ENCODE measurements at regions not wholly inside any gene's neighbourhood (a gene's known extent, or its start where the extent isn't known, plus 50 kb on each side); places are given as distances from the start of the nearest gene placed in this dataset.
"Not testable (repeated sequence)": the region's sequence is repeated elsewhere in the genome, so short reads cannot be mapped to it uniquely, and the experiment has no call there.

DNA sequence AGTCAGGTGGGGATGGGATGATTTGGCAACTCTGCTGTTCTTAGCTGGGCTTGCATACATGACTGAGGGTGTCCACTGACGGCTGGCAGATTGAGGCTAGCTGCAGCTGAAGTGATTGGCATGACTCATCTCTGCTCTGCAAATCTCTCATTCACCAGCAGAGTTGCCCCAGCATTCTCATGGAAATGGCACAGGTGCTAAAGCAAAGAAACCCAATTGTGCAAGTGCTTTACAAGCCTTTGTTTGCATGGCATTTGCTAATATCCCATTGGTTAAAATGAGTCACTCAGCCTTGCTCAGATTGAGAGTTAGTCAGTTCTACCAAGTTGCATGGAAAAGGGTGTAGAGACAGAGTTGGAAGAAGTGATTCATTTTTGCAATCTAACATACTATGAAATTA is 389.7 kb upstream of the FAR2 start:
- Mint-ChIP-seq H3K4me3 (no peak overlapping the region), H3K27me3 (no peaks in the 10 kb centered on the region), H3K9me3 (no peaks in the 10 kb centered on the region), H3K36me3 (peaks cover 11% of the 10 kb centered on the region), H3K27ac (no peak overlapping the region), H3K4me1 (ENCODE audit: unreplicated experiment) (no peaks in the 10 kb centered on the region)
- no peak for DNase-seq (ENCODE audit: extremely low spot score, unreplicated experiment)
- TF ChIP-seq, protein P1, sequence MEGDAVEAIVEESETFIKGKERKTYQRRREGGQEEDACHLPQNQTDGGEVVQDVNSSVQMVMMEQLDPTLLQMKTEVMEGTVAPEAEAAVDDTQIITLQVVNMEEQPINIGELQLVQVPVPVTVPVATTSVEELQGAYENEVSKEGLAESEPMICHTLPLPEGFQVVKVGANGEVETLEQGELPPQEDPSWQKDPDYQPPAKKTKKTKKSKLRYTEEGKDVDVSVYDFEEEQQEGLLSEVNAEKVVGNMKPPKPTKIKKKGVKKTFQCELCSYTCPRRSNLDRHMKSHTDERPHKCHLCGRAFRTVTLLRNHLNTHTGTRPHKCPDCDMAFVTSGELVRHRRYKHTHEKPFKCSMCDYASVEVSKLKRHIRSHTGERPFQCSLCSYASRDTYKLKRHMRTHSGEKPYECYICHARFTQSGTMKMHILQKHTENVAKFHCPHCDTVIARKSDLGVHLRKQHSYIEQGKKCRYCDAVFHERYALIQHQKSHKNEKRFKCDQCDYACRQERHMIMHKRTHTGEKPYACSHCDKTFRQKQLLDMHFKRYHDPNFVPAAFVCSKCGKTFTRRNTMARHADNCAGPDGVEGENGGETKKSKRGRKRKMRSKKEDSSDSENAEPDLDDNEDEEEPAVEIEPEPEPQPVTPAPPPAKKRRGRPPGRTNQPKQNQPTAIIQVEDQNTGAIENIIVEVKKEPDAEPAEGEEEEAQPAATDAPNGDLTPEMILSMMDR (conservative IDR thresholded peaks at IDR 0.05), result no peak

DNA sequence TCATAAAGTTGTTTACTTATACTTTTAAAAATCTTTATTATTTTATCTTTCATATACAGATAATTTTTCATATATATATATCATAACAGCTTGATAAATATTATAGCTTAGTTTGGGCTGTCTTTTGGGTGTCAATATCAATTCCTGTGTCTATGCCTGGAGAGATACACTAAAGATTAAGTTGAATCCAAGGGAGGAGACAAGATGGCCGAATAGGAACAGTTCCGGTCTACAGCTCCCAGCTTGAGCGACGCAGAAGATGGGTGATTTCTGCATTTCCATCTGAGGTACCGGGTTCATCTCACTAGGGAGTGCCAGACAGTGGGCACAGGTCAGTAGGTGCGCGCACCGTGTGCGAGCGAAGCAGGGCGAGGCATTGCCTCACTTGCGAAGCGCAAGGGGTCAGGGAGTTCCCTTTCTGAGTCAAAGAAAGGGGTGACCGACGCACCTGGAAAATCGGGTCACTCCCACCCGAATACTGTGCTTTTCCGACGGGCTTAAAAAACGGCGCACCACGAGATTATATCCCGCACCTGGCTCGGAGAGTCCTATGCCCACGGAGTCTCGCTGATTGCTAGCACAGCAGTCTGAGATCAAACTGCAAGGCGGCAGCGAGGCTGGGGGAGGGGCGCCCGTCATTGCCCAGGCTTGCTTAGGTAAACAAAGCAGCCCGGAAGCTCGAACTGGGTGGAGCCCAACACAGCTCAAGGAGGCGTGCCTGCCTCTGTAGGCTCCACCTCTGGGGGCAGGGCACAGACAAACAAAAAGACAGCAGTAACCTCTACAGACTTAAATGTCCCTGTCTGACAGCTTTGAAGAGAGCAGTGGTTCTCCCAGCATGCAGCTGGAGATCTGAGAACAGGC is 388.8 kb upstream of the FAR2 start:
- H3K36me3 Mint-ChIP-seq, result peaks cover 11% of the 10 kb centered on the region
- not testable (repeated sequence) for H3K27me3 Mint-ChIP-seq; H3K4me1 Mint-ChIP-seq (ENCODE audit: unreplicated experiment); H3K27ac Mint-ChIP-seq; H3K9me3 Mint-ChIP-seq; DNase-seq (ENCODE audit: extremely low spot score, unreplicated experiment); H3K4me3 Mint-ChIP-seq

DNA sequence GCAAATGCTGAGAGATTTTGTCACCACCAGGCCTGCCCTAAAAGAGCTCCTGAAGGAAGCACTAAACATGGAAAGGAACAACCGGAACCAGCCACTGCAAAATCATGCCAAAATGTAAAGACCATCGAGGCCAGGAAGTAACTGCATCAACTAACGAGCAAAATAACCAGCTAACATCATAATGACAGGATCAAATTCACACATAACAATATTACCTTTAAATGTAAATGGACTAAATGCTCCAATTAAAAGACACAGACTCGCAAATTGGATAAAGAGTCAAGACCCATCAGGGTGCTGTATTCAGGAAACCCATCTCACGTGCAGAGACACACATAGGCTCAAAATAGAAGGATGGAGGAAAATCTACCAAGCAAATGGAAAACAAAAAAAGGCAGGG is 387.2 kb upstream of the FAR2 start:
- H3K36me3 Mint-ChIP-seq, result not testable (repeated sequence)

DNA sequence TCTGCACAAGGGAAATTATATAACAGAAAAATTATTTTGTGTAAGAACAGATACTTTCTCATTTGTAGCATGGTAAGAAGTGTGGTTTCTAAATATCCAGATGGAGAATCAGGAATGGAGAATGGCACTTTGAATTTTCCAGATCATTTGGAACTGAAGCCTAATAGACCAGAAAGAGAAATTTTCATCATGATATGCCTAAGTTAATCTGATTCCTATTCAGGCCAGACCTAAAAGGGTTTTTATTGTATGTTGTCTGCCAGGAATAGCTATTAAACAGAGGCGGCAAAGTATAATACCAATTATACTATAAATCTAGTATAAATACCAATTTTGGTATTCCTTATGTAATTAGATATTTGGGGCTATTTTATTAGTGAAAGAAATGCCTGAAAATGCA is 382.7 kb upstream of the FAR2 start:
- TF ChIP-seq, protein P1 (conservative IDR thresholded peaks at IDR 0.05), result no peak
- Mint-ChIP-seq H3K4me1 (ENCODE audit: unreplicated experiment) (no peaks in the 10 kb centered on the region), H3K9me3 (no peaks in the 10 kb centered on the region), H3K4me3 (no peak overlapping the region), H3K27ac (no peak overlapping the region), H3K36me3 (no peaks in the 10 kb centered on the region), H3K27me3 (no peaks in the 10 kb centered on the region)
- DNase-seq (ENCODE audit: extremely low spot score, unreplicated experiment), result no peak

More for the DNA sequence above, 387.2 kb upstream of the FAR2 start:
- not testable (repeated sequence) for H3K27me3 Mint-ChIP-seq; H3K27ac Mint-ChIP-seq; H3K9me3 Mint-ChIP-seq; H3K4me1 Mint-ChIP-seq (ENCODE audit: unreplicated experiment); H3K4me3 Mint-ChIP-seq; DNase-seq (ENCODE audit: extremely low spot score, unreplicated experiment)

DNA sequence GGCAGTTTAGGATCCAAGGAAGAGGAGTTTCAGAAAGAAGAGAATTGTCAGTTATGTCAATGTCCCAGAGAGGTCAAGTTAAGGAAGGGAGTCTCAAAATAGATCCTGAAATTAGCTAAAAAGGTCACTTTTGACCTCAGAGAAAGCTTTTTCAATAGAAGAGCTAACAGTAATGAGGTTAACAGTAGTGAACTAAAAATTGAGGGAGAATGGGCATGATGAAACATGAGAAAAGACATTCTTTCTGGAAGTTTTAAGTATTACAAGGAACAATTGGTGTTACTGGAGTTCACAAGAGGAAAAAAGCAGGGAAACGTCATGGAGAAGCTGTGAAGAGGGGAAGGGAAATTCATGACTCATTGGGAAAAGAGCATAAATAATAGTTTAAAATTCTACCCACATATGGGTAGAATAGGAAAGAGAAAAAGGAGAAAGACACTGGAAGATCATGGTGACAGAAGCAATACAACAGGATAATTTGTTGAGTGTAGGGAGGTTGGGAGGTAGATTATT is 381.2 kb upstream of the FAR2 start:
- Mint-ChIP-seq H3K27me3 (peaks cover 3% of the 10 kb centered on the region), H3K27ac (no peak overlapping the region), H3K4me3 (no peak overlapping the region), H3K9me3 (no peaks in the 10 kb centered on the region), H3K36me3 (no peaks in the 10 kb centered on the region), H3K4me1 (ENCODE audit: unreplicated experiment) (no peaks in the 10 kb centered on the region)
- no peak for DNase-seq (ENCODE audit: extremely low spot score, unreplicated experiment)
- TF ChIP-seq, protein P1 (conservative IDR thresholded peaks at IDR 0.05), result no peak

DNA sequence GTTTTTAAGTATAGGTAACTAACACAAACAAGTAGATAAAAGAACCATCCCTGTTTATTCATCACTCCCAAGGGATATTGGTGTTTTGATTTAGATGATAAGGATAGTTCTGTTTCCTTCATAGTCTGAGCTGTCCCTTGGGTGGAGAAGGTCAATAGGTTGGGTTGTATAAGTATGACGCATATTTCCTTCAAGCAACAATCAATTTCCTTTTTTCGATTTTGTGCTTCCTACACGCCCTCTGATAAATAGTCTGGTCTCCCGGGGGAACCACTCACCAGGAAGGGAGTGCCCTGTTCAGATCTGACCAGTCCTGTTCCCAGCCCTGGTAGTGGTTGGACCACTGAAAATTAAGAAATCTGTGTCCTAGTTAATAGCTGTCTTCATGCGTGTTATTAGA is 378.8 kb upstream of the FAR2 start:
- H3K4me3 Mint-ChIP-seq, result no peak overlapping the region
- TF ChIP-seq, protein P1 (conservative IDR thresholded peaks at IDR 0.05), result no peak
- peaks cover 3% of the 10 kb centered on the region for H3K27me3 Mint-ChIP-seq
- H3K36me3 Mint-ChIP-seq, result peaks cover 3% of the 10 kb centered on the region
- DNase-seq (ENCODE audit: extremely low spot score, unreplicated experiment), result no peak
- H3K27ac Mint-ChIP-seq, result no peak overlapping the region
- H3K9me3 Mint-ChIP-seq, result no peaks in the 10 kb centered on the region
- no peaks in the 10 kb centered on the region for H3K4me1 Mint-ChIP-seq (ENCODE audit: unreplicated experiment)

Measured in type B pancreatic cell (in vitro differentiated cells).